Activated naive CD4-positive, alpha-beta T cell treated with anti-CD3 and anti-CD28 coated beads for 36 hours (primary cell): ENCODE measurements at regions not wholly inside any gene's neighbourhood (a gene's known extent, or its start where the extent isn't known, plus 50 kb on each side); places are given as distances from the start of the nearest gene placed in this dataset.

Source experiments
- CTCF ChIA-PET: fragments of 350-600 bp; sonication (Branson Sonifier 250); formaldehyde crosslinking; loops from one replicate; lab custom pipeline; 2021; ENCODE audit warnings: antibody characterized with exemption; lab: Charles Lee
- DNase-seq: peaks from one replicate; pipeline ENCODE4 v3.0.0-alpha.2; 2020
- H3K27ac Mint-ChIP-seq: one replicate; pipeline ENCODE4 v1.8.0; 2021; ENCODE audit warnings: mild to moderate bottlenecking, mixed read lengths
- H3K27me3 Mint-ChIP-seq: one replicate; pipeline ENCODE4 v1.8.0; 2021; ENCODE audit warnings: low read depth, mixed read lengths
- H3K36me3 Mint-ChIP-seq: one replicate; pipeline ENCODE4 v1.8.0; 2021; ENCODE audit warnings: low read depth, mixed read lengths
- H3K4me1 Mint-ChIP-seq: one replicate; pipeline ENCODE4 v1.8.0; 2021; ENCODE audit warnings: low read depth, mixed read lengths
- H3K4me3 Mint-ChIP-seq: one replicate; pipeline ENCODE4 v1.8.0; 2021; ENCODE audit warnings: mild to moderate bottlenecking, moderate library complexity, mixed read lengths
- H3K9me3 Mint-ChIP-seq: one replicate; pipeline ENCODE4 v1.8.0; 2021; ENCODE audit warnings: mixed read lengths
- intact Hi-C: fragments of 100-400 bp; cut with micrococcal nuclease; formaldehyde crosslinking; loops from one replicate; pipeline ENCODE4 v1.15.1; 2023

GRCh38 chr14:39628087-39628486 lies 195.9 kb upstream of the FBXO33 start:
- DNase-seq, result no peak
- H3K27ac Mint-ChIP-seq, result no peak overlapping the region
- H3K4me1 Mint-ChIP-seq, result peaks cover 2% of the 10 kb centered on the region
- no peak overlapping the region for H3K4me3 Mint-ChIP-seq
- intact Hi-C loops, result no loop called here
- no peaks in the 10 kb centered on the region for H3K36me3 Mint-ChIP-seq
- CTCF ChIA-PET, result interaction anchor here (0.7 kb wide), 1 partner anchor 571 kb away, joined by 4 read pairs; no protein-coding TSS in a partner anchor
- peaks cover 14% of the 10 kb centered on the region for H3K9me3 Mint-ChIP-seq
- no peaks in the 10 kb centered on the region for H3K27me3 Mint-ChIP-seq

GRCh38 chr14:39626589-39627576 lies 194.7 kb upstream of the FBXO33 start:
- Mint-ChIP-seq H3K27ac (no peak overlapping the region), H3K9me3 (peaks cover 18% of the 10 kb centered on the region), H3K27me3 (no peaks in the 10 kb centered on the region), H3K4me1 (peaks cover 2% of the 10 kb centered on the region), H3K36me3 (no peaks in the 10 kb centered on the region), H3K4me3 (no peak overlapping the region)
- intact Hi-C loops, result no loop called here
- DNase-seq, result no peak
- CTCF ChIA-PET, result no interaction called here

- CTCF ChIA-PET, result no interaction called here
- Mint-ChIP-seq H3K36me3 (no peaks in the 10 kb centered on the region), H3K4me1 (no peaks in the 10 kb centered on the region), H3K27me3 (no peaks in the 10 kb centered on the region), H3K4me3 (no peak overlapping the region), H3K9me3 (peaks cover 21% of the 10 kb centered on the region), H3K27ac (no peak overlapping the region)
- DNase-seq, result no peak
- intact Hi-C loops, result no loop called here
Observed at GRCh38 chr14:39621678-39622077, 189.4 kb upstream of the FBXO33 start.

GRCh38 chr14:39621223-39621622 lies 189.0 kb upstream of the FBXO33 start:
- H3K27ac Mint-ChIP-seq, result no peak overlapping the region
- peaks cover 21% of the 10 kb centered on the region for H3K9me3 Mint-ChIP-seq
- no peak overlapping the region for H3K4me3 Mint-ChIP-seq
- no peaks in the 10 kb centered on the region for H3K4me1 Mint-ChIP-seq
- H3K27me3 Mint-ChIP-seq, result no peaks in the 10 kb centered on the region
- CTCF ChIA-PET, result no interaction called here
- no peaks in the 10 kb centered on the region for H3K36me3 Mint-ChIP-seq
- intact Hi-C loops, result no loop called here
- DNase-seq, result no peak

- intact Hi-C loops, result no loop called here
- Mint-ChIP-seq H3K4me1 (peaks cover 6% of the 10 kb centered on the region), H3K36me3 (no peaks in the 10 kb centered on the region), H3K27me3 (no peaks in the 10 kb centered on the region), H3K4me3 (no peak overlapping the region), H3K9me3 (peaks cover 8% of the 10 kb centered on the region), H3K27ac (no peak overlapping the region)
- CTCF ChIA-PET, result no interaction called here
- no peak for DNase-seq
Observed at GRCh38 chr14:39617537-39617936, 185.3 kb upstream of the FBXO33 start.

GRCh38 chr14:39615352-39615751 lies 183.1 kb upstream of the FBXO33 start:
- no peak overlapping the region for H3K27ac Mint-ChIP-seq
- no peak overlapping the region for H3K4me3 Mint-ChIP-seq
- no peaks in the 10 kb centered on the region for H3K27me3 Mint-ChIP-seq
- no peaks in the 10 kb centered on the region for H3K36me3 Mint-ChIP-seq
- CTCF ChIA-PET, result no interaction called here
- intact Hi-C loops, result no loop called here
- peaks cover 10% of the 10 kb centered on the region for H3K9me3 Mint-ChIP-seq
- peaks cover 6% of the 10 kb centered on the region for H3K4me1 Mint-ChIP-seq
- DNase-seq, result no peak

GRCh38 chr14:39614297-39614923 lies 182.2 kb upstream of the FBXO33 start:
- H3K36me3 Mint-ChIP-seq, result no peaks in the 10 kb centered on the region
- CTCF ChIA-PET, result no interaction called here
- intact Hi-C loops, result no loop called here
- DNase-seq, result no peak
- no peaks in the 10 kb centered on the region for H3K27me3 Mint-ChIP-seq
- peaks cover 8% of the 10 kb centered on the region for H3K9me3 Mint-ChIP-seq
- H3K4me1 Mint-ChIP-seq, result peaks cover 6% of the 10 kb centered on the region
- no peak overlapping the region for H3K4me3 Mint-ChIP-seq
- H3K27ac Mint-ChIP-seq, result no peak overlapping the region

- H3K9me3 Mint-ChIP-seq, result peaks cover 16% of the 10 kb centered on the region
- H3K27me3 Mint-ChIP-seq, result no peaks in the 10 kb centered on the region
- CTCF ChIA-PET, result no interaction called here
- peaks cover 30% of the 10 kb centered on the region for H3K4me1 Mint-ChIP-seq
- no peak overlapping the region for H3K27ac Mint-ChIP-seq
- H3K36me3 Mint-ChIP-seq, result no peaks in the 10 kb centered on the region
- DNase-seq, result no peak
- intact Hi-C loops, result no loop called here
- no peak overlapping the region for H3K4me3 Mint-ChIP-seq
Observed at GRCh38 chr14:39609119-39609518, 176.9 kb upstream of the FBXO33 start.

GRCh38 chr14:39607978-39608377 lies 175.7 kb upstream of the FBXO33 start:
- Mint-ChIP-seq H3K4me1 (peaks cover 34% of the 10 kb centered on the region), H3K27ac (no peak overlapping the region), H3K36me3 (no peaks in the 10 kb centered on the region), H3K4me3 (no peak overlapping the region), H3K9me3 (peaks cover 16% of the 10 kb centered on the region), H3K27me3 (no peaks in the 10 kb centered on the region)
- intact Hi-C loops, result no loop called here
- no peak for DNase-seq
- CTCF ChIA-PET, result no interaction called here

GRCh38 chr14:39603942-39604341 lies 171.7 kb upstream of the FBXO33 start:
- peaks cover 32% of the 10 kb centered on the region for H3K4me1 Mint-ChIP-seq
- no peak overlapping the region for H3K27ac Mint-ChIP-seq
- intact Hi-C loops, result no loop called here
- CTCF ChIA-PET, result no interaction called here
- H3K36me3 Mint-ChIP-seq, result peaks cover 4% of the 10 kb centered on the region
- peaks cover 33% of the 10 kb centered on the region for H3K9me3 Mint-ChIP-seq
- no peak for DNase-seq
- H3K27me3 Mint-ChIP-seq, result no peaks in the 10 kb centered on the region
- no peak overlapping the region for H3K4me3 Mint-ChIP-seq

GRCh38 chr14:39593377-39593776 lies 161.1 kb upstream of the FBXO33 start:
- no peaks in the 10 kb centered on the region for H3K36me3 Mint-ChIP-seq
- H3K27ac Mint-ChIP-seq, result no peak overlapping the region
- CTCF ChIA-PET, result no interaction called here
- peaks cover 5% of the 10 kb centered on the region for H3K4me1 Mint-ChIP-seq
- no peak overlapping the region for H3K4me3 Mint-ChIP-seq
- peaks cover 6% of the 10 kb centered on the region for H3K9me3 Mint-ChIP-seq
- no peaks in the 10 kb centered on the region for H3K27me3 Mint-ChIP-seq
- intact Hi-C loops, result no loop called here
- no peak for DNase-seq

GRCh38 chr14:39592116-39592789 lies 160.0 kb upstream of the FBXO33 start:
- peaks cover 5% of the 10 kb centered on the region for H3K4me1 Mint-ChIP-seq
- intact Hi-C loops, result no loop called here
- H3K27me3 Mint-ChIP-seq, result no peaks in the 10 kb centered on the region
- no peak overlapping the region for H3K4me3 Mint-ChIP-seq
- peaks cover 12% of the 10 kb centered on the region for H3K9me3 Mint-ChIP-seq
- DNase-seq, result no peak
- H3K27ac Mint-ChIP-seq, result no peak overlapping the region
- no peaks in the 10 kb centered on the region for H3K36me3 Mint-ChIP-seq
- CTCF ChIA-PET, result no interaction called here
